ENCODE measurements at regions not wholly inside any gene's neighbourhood (a gene's known extent, or its start where the extent isn't known, plus 50 kb on each side); places are given as distances from the start of the nearest gene placed in this dataset.
"Not testable (repeated sequence)": the region's sequence is repeated elsewhere in the genome, so short reads cannot be mapped to it uniquely, and the experiment has no call there.

- Histone ChIP-seq H3K27me3 (peaks cover 0 to 28% (median 5%) of the 10 kb centered on the region in 4 donors), H3K9me3 (peaks cover 0 to 32% (median 23%) of the 10 kb centered on the region in 4 donors), H3K4me1 (peaks cover 0 to 12% (median 2%) of the 10 kb centered on the region in 4 donors), H3K4me3 (no peak overlapping the region), H3K36me3 (no peaks in the 10 kb centered on the region), H3K27ac (replicated peaks in 1 of 4) (no peak overlapping the region)
- no peak for TF ChIP-seq POLR2A (IDR thresholded peaks at IDR 0.05; ENCODE audit: low read depth)
- no peak for TF ChIP-seq POLR2AphosphoS5 (IDR thresholded peaks at IDR 0.05)
- DNase-seq (ENCODE audit: extremely low spot score), result no peak
- 98% methylated on average over 34 of the region's 50 CpGs for WGBS
- intact Hi-C loops (cut with DNase I), result no loop called here
These were observed 773.3 kb upstream of the DEFB115 start for GRCh38 chr20:30484009-30484748.

- H3K9me3 ChIP-seq, result peaks cover 0 to 31% (median 23%) of the 10 kb centered on the region in 4 donors
- H3K27me3 ChIP-seq, result peaks cover 0 to 33% (median 6%) of the 10 kb centered on the region in 4 donors
- H3K27ac ChIP-seq (replicated peaks in 1 of 4), result no peak overlapping the region
- whole genome bisulfite sequencing, result 94% methylated on average over 15 of the region's 17 CpGs
- H3K36me3 ChIP-seq, result no peaks in the 10 kb centered on the region
- intact Hi-C loops (cut with DNase I), result no loop called here
- no peak overlapping the region for H3K4me3 ChIP-seq
- DNase-seq (ENCODE audit: extremely low spot score), result no peak
- H3K4me1 ChIP-seq, result peaks cover 0 to 15% (median 2%) of the 10 kb centered on the region in 4 donors
- TF ChIP-seq EP300 (IDR thresholded peaks at IDR 0.05), result no peak
- TF ChIP-seq POLR2AphosphoS5 (IDR thresholded peaks at IDR 0.05), result no peak
- TF ChIP-seq POLR2A (IDR thresholded peaks at IDR 0.05; ENCODE audit: low read depth), result no peak
These were observed 772.8 kb upstream of the DEFB115 start for GRCh38 chr20:30484749-30485070.

- Histone ChIP-seq H3K27me3 (peaks cover 0 to 41% (median 6%) of the 10 kb centered on the region in 4 donors), H3K36me3 (no peaks in the 10 kb centered on the region), H3K4me3 (no peak overlapping the region), H3K9me3 (peaks cover 0 to 38% (median 17%) of the 10 kb centered on the region in 4 donors), H3K4me1 (peaks cover 0 to 15% (median 2%) of the 10 kb centered on the region in 4 donors), H3K27ac (replicated peaks in 1 of 4) (no peak overlapping the region)
- TF ChIP-seq POLR2AphosphoS5 (IDR thresholded peaks at IDR 0.05) (no peak), POLR2A (IDR thresholded peaks at IDR 0.05; ENCODE audit: low read depth) (no peak), EP300 (IDR thresholded peaks at IDR 0.05) (no peak), CTCF (IDR thresholded peaks at IDR 0.05) (no peak)
- intact Hi-C loops (cut with DNase I), result no loop called here
- peak; percentile 86 for DNase-seq (ENCODE audit: extremely low spot score)
- 96% methylated on average over 31 of the region's 50 CpGs for WGBS
These were observed 771.9 kb upstream of the DEFB115 start for GRCh38 chr20:30485331-30486102.

GRCh38 chr20:30486103-30486478 is 771.4 kb upstream of the DEFB115 start:
- intact Hi-C loops (cut with DNase I), result no loop called here

GRCh38 chr20:30487461-30487860 is 770.0 kb upstream of the DEFB115 start:
- intact Hi-C loops (cut with DNase I); H3K4me3 ChIP-seq: not testable (repeated sequence)

More at GRCh38 chr20:30486103-30486478, 771.4 kb upstream of the DEFB115 start:
- TF ChIP-seq EP300 (IDR thresholded peaks at IDR 0.05), result no peak
- TF ChIP-seq POLR2AphosphoS5 (IDR thresholded peaks at IDR 0.05), result no peak
- no peak for TF ChIP-seq CTCF (IDR thresholded peaks at IDR 0.05)
- no peak for TF ChIP-seq POLR2A (IDR thresholded peaks at IDR 0.05; ENCODE audit: low read depth)
- Histone ChIP-seq H3K36me3 (no peaks in the 10 kb centered on the region), H3K27me3 (peaks cover 0 to 47% (median 6%) of the 10 kb centered on the region in 4 donors), H3K4me3 (no peak overlapping the region), H3K27ac (replicated peaks in 1 of 4) (no peak overlapping the region), H3K9me3 (peaks cover 0 to 41% (median 13%) of the 10 kb centered on the region in 4 donors), H3K4me1 (peaks cover 0 to 15% (median 2%) of the 10 kb centered on the region in 4 donors)
- 85% methylated on average over 13 of the region's 14 CpGs for WGBS
- no peak for DNase-seq (ENCODE audit: extremely low spot score)

More at GRCh38 chr20:30487461-30487860, 770.0 kb upstream of the DEFB115 start:
- not testable (repeated sequence) for DNase-seq (ENCODE audit: extremely low spot score); H3K36me3 ChIP-seq; H3K27ac ChIP-seq (replicated peaks in 1 of 4)
- WGBS, result 78% methylated on average over 16 of the region's 18 CpGs
- Histone ChIP-seq H3K4me1 (peaks cover 0 to 15% (median 2%) of the 10 kb centered on the region in 4 donors), H3K27me3 (peaks cover 0 to 49% (median 6%) of the 10 kb centered on the region in 4 donors), H3K9me3 (peaks cover 0 to 45% (median 8%) of the 10 kb centered on the region in 4 donors)
